GM19238 (cell line): ENCODE measurements at regions not wholly inside any gene's neighbourhood (a gene's known extent, or its start where the extent isn't known, plus 50 kb on each side); places are given as distances from the start of the nearest gene placed in this dataset.

Source experiments
- DNase-seq: peaks from one replicate; pipeline ENCODE4 v3.0.0; 2011; ENCODE audit warnings: low spot score; ENCODE audit not compliant: insufficient read length

GRCh38 chr1:63038586-63038985, 254.7 kb downstream of the ATG4C start:
- DNase-seq = no peak

DNA sequence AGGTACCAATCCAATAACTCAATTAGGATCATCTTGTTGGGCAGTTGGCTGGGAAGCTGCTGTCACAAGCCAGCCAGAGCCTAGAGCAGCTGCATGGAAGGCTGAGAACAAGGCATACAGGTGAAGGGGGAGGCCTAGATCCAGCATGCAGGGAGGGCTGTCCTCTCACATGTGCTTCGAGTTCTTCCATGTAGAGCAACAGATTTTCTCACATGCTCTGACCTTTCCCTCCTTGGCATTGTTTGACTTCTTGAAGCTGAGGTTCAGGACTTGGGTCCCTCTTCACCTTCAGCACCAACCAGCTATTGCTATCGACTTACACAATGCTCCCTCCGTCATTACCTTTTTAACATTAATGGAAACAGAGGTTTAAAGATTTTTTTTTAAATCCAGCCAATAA, 257.7 kb downstream of the ATG4C start:
- no peak for DNase-seq

GRCh38 chr1:63042278-63042677, 258.3 kb downstream of the ATG4C start:
- no peak for DNase-seq

- no peak for DNase-seq
These were observed 262.6 kb downstream of the ATG4C start for GRCh38 chr1:63046539-63046938.

DNA sequence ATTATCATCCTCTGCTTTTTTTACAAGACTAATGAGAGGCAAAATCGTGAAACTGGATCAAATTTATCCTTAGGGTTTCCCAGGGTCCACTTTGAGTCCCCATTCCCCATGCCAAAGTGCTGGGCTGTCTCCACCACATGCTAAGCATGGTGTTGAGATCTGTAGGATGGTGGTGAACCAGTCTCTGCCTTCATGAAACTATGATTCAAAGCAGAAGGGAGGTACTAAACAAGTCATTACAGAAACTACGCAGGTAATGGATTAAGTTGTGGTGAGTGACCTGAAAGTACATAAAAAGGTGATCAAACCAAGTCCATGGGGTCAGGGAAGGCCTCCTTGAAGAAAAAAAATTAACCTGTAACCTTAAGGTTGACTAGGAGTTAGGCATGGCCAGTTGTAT, 265.2 kb downstream of the ATG4C start:
- no peak for DNase-seq

GRCh38 chr1:63051356-63051755, 267.4 kb downstream of the ATG4C start:
- no peak for DNase-seq

- DNase-seq = no peak
These were observed 268.0 kb downstream of the ATG4C start for GRCh38 chr1:63051886-63052285.

DNA sequence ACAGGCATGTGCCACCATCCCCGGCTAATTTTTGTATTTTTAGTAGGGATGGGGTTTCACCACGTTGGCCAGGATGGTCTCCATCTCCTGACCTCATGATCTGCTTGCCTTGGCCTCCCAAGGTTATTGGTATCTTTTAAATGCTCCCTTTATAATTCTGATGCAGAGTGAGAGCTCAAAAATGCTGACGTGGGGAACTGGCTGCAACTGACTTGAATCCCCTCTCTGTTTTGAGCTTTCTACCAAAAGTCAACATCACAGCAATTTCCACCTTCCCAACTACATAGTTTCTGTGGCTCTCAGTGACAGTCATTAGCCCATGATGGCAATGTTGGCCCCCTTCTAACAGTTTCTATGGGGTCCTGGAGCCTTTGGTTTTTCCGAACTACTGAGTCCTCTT, 268.2 kb upstream of the FOXD3 start:
- DNase-seq = no peak

DNA sequence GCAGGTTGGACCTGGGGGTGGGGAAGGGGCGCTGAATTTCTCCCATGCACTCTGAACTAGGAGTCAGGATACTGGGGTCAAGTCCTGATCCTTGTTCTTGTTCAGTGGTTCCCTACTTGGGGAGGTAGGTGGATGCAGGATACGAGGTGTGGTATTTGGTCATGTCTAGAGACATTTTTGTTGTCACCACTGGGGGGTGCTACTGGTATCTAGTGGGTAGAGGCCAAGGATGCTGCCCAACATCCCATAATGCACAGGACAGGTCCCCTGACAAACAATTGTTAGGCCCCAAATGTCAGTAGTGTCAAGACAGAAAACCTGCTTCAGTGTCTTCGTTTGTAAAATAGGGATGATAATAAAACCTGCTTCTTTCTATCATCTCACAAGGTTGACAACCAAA, 259.0 kb upstream of the FOXD3 start:
- no peak for DNase-seq

- no peak for DNase-seq
These were observed 258.2 kb upstream of the FOXD3 start for GRCh38 chr1:63064135-63064534.

DNA sequence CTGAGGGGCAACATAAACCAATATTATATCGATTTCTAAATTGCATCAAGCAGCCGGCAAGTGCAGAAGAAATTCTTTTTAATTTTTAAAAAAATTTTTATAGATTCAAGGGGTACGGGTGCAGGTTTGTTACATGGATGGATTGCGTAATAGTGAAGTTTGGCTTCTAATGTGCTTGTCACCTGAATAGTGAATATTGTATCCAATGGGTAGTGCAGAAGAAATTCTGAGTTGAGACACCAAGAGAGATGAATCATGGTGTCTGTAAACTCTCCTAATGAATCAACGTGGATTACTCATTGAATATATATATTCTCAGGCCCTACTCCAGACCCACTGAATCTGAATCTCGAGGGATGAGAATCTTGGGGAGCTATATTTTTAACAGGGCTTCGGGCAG, 253.7 kb upstream of the FOXD3 start:
- DNase-seq = no peak

DNA sequence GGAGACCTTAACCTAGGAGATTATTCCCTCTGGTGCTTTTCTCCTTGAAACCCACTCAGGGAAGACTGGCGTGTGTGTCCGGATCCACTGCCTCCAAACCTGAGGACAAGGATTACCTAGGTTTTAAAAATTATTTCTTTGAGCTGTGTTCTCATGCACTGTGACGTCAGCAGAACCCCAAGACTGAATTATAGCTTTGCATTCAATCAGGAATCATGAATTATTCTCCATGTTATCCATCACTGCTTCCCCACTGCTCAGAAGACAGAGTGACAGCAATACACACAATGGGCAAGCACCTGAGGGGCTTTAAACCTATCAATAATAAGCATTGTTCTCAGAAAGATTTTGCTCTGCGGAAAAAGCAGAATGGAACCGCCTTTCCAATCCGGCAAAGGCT, 253.2 kb upstream of the FOXD3 start:
- DNase-seq = no peak

GRCh38 chr1:63073309-63074306, 248.8 kb upstream of the FOXD3 start:
- no peak for DNase-seq

GRCh38 chr1:63074321-63074720, 248.0 kb upstream of the FOXD3 start:
- DNase-seq = no peak

- no peak for DNase-seq
These were observed 239.6 kb upstream of the FOXD3 start for GRCh38 chr1:63082766-63083165.

- no peak for DNase-seq
These were observed 234.4 kb upstream of the FOXD3 start for GRCh38 chr1:63087966-63088365.

DNA sequence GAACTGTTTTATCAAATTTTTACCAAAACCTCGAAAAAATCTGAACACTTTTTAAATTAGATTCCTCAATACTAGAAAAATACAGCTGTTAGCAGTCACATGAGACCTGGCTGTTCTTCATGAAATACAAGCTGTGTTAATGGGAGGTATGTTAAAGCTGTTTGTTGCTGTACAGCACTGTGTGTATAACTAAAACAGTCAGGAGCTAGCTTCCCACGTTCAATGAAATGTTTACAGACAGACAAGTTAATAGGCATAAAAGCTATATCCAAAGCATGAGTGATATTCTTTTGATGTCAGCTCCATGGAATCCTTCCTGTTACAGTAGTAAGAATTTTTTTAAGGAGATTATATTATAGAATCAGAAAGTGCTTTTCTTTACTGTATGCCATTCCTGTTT, 223.2 kb upstream of the FOXD3 start:
- no peak for DNase-seq

- no peak for DNase-seq
These were observed 221.0 kb upstream of the FOXD3 start for GRCh38 chr1:63101336-63101735.

- no peak for DNase-seq
These were observed 218.7 kb upstream of the FOXD3 start for GRCh38 chr1:63103682-63104081.

DNA sequence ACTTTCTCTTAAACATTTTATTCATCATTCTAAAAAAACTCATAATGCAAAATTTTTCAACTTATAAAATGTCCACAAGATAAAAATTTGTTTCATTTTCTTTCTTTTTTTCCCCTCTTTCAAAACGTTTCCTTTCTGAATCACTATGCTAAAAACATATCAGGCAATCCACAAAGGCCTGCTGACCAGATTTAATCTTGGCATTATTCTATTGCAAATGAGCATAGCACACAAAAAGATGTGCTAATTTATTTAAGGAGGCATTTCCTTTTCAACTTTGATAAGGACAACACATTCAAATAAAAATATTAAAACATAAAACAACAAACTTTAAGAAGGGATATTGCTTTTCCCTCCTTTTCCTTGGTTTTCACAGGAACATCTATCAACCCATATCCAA, 215.3 kb upstream of the FOXD3 start:
- DNase-seq = no peak

GRCh38 chr1:63108206-63108605, 214.2 kb upstream of the FOXD3 start:
- no peak for DNase-seq

DNA sequence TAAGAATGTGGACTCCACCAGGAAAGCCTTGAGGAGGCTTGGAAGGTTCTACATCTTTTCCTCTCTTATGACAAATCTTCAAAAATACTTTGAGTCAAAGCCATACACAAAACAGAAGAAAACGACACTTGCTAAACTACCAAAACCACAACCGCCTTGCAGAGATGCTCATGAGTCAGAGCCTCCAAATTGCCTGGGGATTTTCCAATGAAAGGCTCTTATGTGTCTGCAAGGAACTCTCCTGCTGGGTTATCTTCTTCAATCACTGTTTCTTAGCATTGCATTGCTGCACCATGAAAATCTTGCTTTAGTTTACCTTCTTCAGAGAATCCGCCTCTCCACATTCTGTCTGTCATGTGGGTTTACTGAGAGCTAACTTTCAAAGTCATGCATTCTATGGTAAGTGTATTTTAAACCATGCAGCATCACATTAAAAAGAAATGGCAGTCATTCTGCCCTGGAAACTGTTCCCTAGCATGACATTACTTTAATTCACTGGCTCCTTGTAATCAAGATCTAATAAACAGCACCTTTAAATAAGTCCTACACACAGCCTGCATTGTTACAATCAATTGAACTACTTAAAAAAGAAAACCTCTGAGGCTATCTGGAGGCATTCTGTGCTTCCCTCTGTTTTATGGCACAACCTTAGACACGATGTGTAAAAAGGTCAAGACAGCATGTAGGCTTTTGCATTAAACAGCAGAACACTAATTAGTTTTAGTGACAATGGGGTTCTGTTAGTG, 210.0 kb upstream of the FOXD3 start:
- DNase-seq = no peak

- DNase-seq = no peak
These were observed 206.8 kb upstream of the FOXD3 start for GRCh38 chr1:63115527-63115926.
